ENCODE measurements at regions not wholly inside any gene's neighbourhood (a gene's known extent, or its start where the extent isn't known, plus 50 kb on each side); places are given as distances from the start of the nearest gene placed in this dataset.

DNA sequence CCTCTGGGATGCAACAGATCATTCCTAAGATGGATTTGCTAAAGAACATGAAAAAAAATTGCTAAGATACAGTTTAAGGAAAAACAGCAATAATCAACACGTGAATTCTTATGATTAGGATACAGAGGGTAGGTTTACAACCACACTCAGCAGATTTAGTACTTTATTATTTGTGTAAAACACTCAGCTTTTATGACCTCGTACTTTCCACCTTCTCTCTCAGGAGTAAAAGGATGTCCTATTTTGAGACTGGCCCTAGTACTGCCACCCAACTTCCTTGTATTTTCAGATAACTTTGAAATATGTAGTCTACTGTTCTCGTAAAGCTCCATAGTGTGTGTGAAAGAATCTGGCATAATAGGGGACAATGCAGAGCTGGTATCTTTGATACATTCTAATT, 186.1 kb downstream of the ARL4A start:
- Histone ChIP-seq H3K9me2 (ENCODE audit: insufficient read depth) (no peaks in the 10 kb centered on the region), H3K9me3 (ENCODE audit: insufficient read depth, low read depth) (no peaks in the 10 kb centered on the region), H3K27ac (no peak overlapping the region), H2AFZ (0 out of 2 replicates have a peak overlapping the region, but pooled peaks have one; percentile 11), H3K4me2 (no peak overlapping the region), H4K20me1 (ENCODE audit: insufficient read depth) (no peaks in the 10 kb centered on the region), H3K4me1 (replicated peaks; ENCODE audit: insufficient read depth) (no peaks in the 10 kb centered on the region), H3K4me3 (no peak overlapping the region), H3K79me2 (ENCODE audit: low read depth) (no peaks in the 10 kb centered on the region), H3K36me3 (ENCODE audit: low read depth) (no peaks in the 10 kb centered on the region), H3K27me3 (ENCODE audit: insufficient read depth, low read depth) (no peaks in the 10 kb centered on the region), H3F3A (ENCODE audit: insufficient read depth, low read depth) (no peaks in the 10 kb centered on the region)
- BruUV-seq (replicated peaks), result no TSS peak
- no peak for DNase-seq
- TF ChIP-seq EZH2 (IDR thresholded peaks at IDR 0.05; ENCODE audit: low read depth), result no peak
- no peak for TF ChIP-seq CTCF (conservative IDR thresholded peaks at IDR 0.05)
- CTCF ChIA-PET, result interaction anchor here (0.6 kb wide), 1 partner anchor 523 kb away, joined by 3 read pairs; no protein-coding TSS in a partner anchor
- POLR2A ChIA-PET (ENCODE audit: unreplicated experiment), result no interaction called here
- intact Hi-C loops (cut with micrococcal nuclease; ENCODE audit: unreplicated experiment), result no loop called here

- H3K27ac ChIP-seq, result no peak overlapping the region
- no peak for TF ChIP-seq EZH2 (IDR thresholded peaks at IDR 0.05; ENCODE audit: low read depth)
- no peak for TF ChIP-seq CTCF (conservative IDR thresholded peaks at IDR 0.05)
- no peak overlapping the region for H2AFZ ChIP-seq
- no peak for DNase-seq
- ChIA-PET CTCF (no interaction called here), POLR2A (ENCODE audit: unreplicated experiment) (no interaction called here)
- BruUV-seq (replicated peaks), result no TSS peak
- no peaks in the 10 kb centered on the region for H3K36me3 ChIP-seq (ENCODE audit: low read depth)
- H3F3A ChIP-seq (ENCODE audit: insufficient read depth, low read depth), result no peaks in the 10 kb centered on the region
- H3K4me2 ChIP-seq, result no peak overlapping the region
- no peaks in the 10 kb centered on the region for H3K9me3 ChIP-seq (ENCODE audit: insufficient read depth, low read depth)
- intact Hi-C loops (cut with micrococcal nuclease; ENCODE audit: unreplicated experiment), result no loop called here
- no peak overlapping the region for H3K4me3 ChIP-seq
- no peaks in the 10 kb centered on the region for H3K4me1 ChIP-seq (replicated peaks; ENCODE audit: insufficient read depth)
- no peaks in the 10 kb centered on the region for H3K79me2 ChIP-seq (ENCODE audit: low read depth)
- no peaks in the 10 kb centered on the region for H4K20me1 ChIP-seq (ENCODE audit: insufficient read depth)
- H3K9me2 ChIP-seq (ENCODE audit: insufficient read depth), result no peaks in the 10 kb centered on the region
- no peaks in the 10 kb centered on the region for H3K27me3 ChIP-seq (ENCODE audit: insufficient read depth, low read depth)
These were observed 191.7 kb downstream of the ARL4A start for GRCh38 chr7:12879139-12879538.

- Histone ChIP-seq H3K4me3 (no peak overlapping the region), H3K27me3 (ENCODE audit: insufficient read depth, low read depth) (no peaks in the 10 kb centered on the region), H4K20me1 (ENCODE audit: insufficient read depth) (no peaks in the 10 kb centered on the region), H3K4me1 (replicated peaks; ENCODE audit: insufficient read depth) (no peaks in the 10 kb centered on the region), H3K9me3 (ENCODE audit: insufficient read depth, low read depth) (no peaks in the 10 kb centered on the region), H3K36me3 (ENCODE audit: low read depth) (no peaks in the 10 kb centered on the region), H3K79me2 (ENCODE audit: low read depth) (no peaks in the 10 kb centered on the region), H3K27ac (no peak overlapping the region), H3K9me2 (ENCODE audit: insufficient read depth) (no peaks in the 10 kb centered on the region), H3K4me2 (no peak overlapping the region), H2AFZ (no peak overlapping the region), H3F3A (ENCODE audit: insufficient read depth, low read depth) (no peaks in the 10 kb centered on the region)
- no peak for DNase-seq
- ChIA-PET CTCF (no interaction called here), POLR2A (ENCODE audit: unreplicated experiment) (interaction anchor here (0.5 kb wide), 1 partner anchor 1571 kb away, joined by 3 read pairs; no protein-coding TSS in a partner anchor)
- TF ChIP-seq EZH2 (IDR thresholded peaks at IDR 0.05; ENCODE audit: low read depth), result no peak
- TF ChIP-seq CTCF (conservative IDR thresholded peaks at IDR 0.05), result no peak
- BruUV-seq (replicated peaks), result no TSS peak
- intact Hi-C loops (cut with micrococcal nuclease; ENCODE audit: unreplicated experiment), result no loop called here
These were observed 194.3 kb downstream of the ARL4A start for GRCh38 chr7:12881712-12882111.

Data from PC-9 (cell line).